Motor neuron (in vitro differentiated cells): ENCODE measurements at regions not wholly inside any gene's neighbourhood (a gene's known extent, or its start where the extent isn't known, plus 50 kb on each side); places are given as distances from the start of the nearest gene placed in this dataset.
"Not testable (repeated sequence)": the region's sequence is repeated elsewhere in the genome, so short reads cannot be mapped to it uniquely, and the experiment has no call there.

Experiments
- ATAC-seq, 8 experiments: fragments of 200-7000 bp; cut with Tn5 transposase; replicated peaks in 6 of 8; 2 replicates each; pipeline ENCODE4 v1.8.0; 2021; ENCODE audit warnings: mild to moderate bottlenecking in 8 of 8, moderate library complexity in 8 of 8
- H3K27ac ChIP-seq, 2 donors: fragments of 250-450 bp; sonication (Bioruptor Pico); 2 replicates each; pipeline ENCODE4 v1.9.0; 2021; ENCODE audit warnings: antibody characterized with exemption in 2 of 2, mild to moderate bottlenecking in 2 of 2, moderate library complexity in 1 of 2
- H3K4me1 ChIP-seq, 2 donors: fragments of 250-450 bp; sonication (Bioruptor Pico); replicated peaks in 1 of 2; 2 replicates each; pipeline ENCODE4 v1.6.1; 2021; ENCODE audit warnings: antibody characterized with exemption in 2 of 2, mild to moderate bottlenecking in 2 of 2, moderate library complexity in 1 of 2
- H3K4me3 ChIP-seq, 5 donors: fragments of 250-450 bp; sonication (Bioruptor Pico); 2 replicates each; pipeline ENCODE4 v1.9.0; 2021; ENCODE audit warnings: antibody characterized with exemption in 5 of 5, mild to moderate bottlenecking in 5 of 5, moderate library complexity in 4 of 5
- WGBS, 10 experiments: fragments of 450-650 bp; shearing (Covaris generic); methylation state at CpG; one replicate each; pipeline ENCODE4 v1.0.0; 2022; 5-methylcytosine and 5-hydroxymethylcytosine counted together
- in situ Hi-C, 9 experiments: fragments of 400-800 bp; cut with MboI; loops; one replicate each; pipeline ENCODE4 v1.15.0; 2021; ENCODE audit warnings: low sequenced_read_pairs in 9 of 9, low pct_unique_long_range_greater_than_20kb in 2 of 9; ENCODE audit not compliant: unreplicated experiment in 9 of 9

DNA sequence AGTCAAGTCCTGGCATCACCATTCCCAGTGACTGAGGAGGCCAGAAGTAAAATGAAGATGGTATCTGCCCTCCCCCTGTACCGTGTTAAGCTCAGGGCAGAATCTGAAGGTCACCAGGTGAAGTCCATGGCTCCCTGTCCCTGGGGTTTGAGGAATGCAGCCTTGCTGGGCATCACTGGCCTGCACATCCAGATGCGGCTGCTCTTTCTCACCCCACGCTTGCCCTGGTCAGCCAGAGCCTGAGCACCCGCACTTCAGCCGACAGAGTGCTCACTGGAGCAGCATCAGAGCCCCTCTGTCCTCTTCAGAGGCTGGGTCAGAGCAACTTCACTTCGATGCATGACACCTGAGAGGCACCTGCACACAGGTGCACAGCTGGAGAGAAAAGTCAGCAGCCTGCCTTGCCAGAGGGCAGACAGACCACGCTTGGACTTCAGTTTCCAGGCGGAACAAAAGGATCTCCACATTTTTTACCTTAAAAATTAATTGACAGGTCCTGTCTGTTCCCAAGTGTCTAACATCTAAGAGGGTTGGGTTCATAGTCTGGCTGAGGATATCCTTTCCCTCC is 267.3 kb downstream of the ANAPC1 start:
- H3K27ac ChIP-seq: no peak overlapping the region
- no peak for ATAC-seq
- H3K4me1 ChIP-seq: no peaks in the 10 kb centered on the region
- H3K4me3 ChIP-seq: no peak overlapping the region
- 86 to 100% (median 97%) methylated on average over 1 to 6 of the region's 8 CpGs for WGBS, 10 experiments
- in situ Hi-C loops: no loop called here

- H3K4me1 ChIP-seq: no peaks in the 10 kb centered on the region
- in situ Hi-C loops: no loop called here
- WGBS, 10 experiments: 0 to 100% (median 61%) methylated on average over 1 to 7 of the region's 9 CpGs
- H3K27ac ChIP-seq: no peak overlapping the region
- peak in 3 of 8 experiments; percentile 22 to 52 (median 41) for ATAC-seq
- no peak overlapping the region for H3K4me3 ChIP-seq
Observed at GRCh38 chr2:111617299-111618225, 266.4 kb downstream of the ANAPC1 start.

GRCh38 chr2:111618226-111618977 is 265.6 kb downstream of the ANAPC1 start:
- ATAC-seq: peak in 2 of 8 experiments; percentile 69 to 75
- Histone ChIP-seq H3K27ac (no peak overlapping the region), H3K4me1 (no peaks in the 10 kb centered on the region), H3K4me3 (no peak overlapping the region)
- in situ Hi-C loops: no loop called here
- 9 to 100% (median 86%) methylated on average over 2 to 12 of the region's 16 CpGs; no CpG with 5 or more reads in 2 of the 10 experiments for WGBS, 10 experiments

- no peak overlapping the region for H3K4me3 ChIP-seq
- no peaks in the 10 kb centered on the region for H3K4me1 ChIP-seq
- ATAC-seq: peak in 2 of 8 experiments; percentile 11 to 32
- in situ Hi-C loops: no loop called here
- H3K27ac ChIP-seq: no peak overlapping the region
- 61 to 91% (median 75%) methylated on average over 3 to 10 of the region's 11 CpGs for WGBS, 10 experiments
Observed at GRCh38 chr2:111618978-111619902, 264.8 kb downstream of the ANAPC1 start.

- 15 to 100% (median 70%) methylated on average over 2 to 5 of the region's 5 CpGs; no CpG with 5 or more reads in 4 of the 10 experiments for WGBS, 10 experiments
- Histone ChIP-seq H3K4me3 (no peak overlapping the region), H3K4me1 (no peaks in the 10 kb centered on the region), H3K27ac (no peak overlapping the region)
- in situ Hi-C loops: no loop called here
- no peak for ATAC-seq
Observed at GRCh38 chr2:111620281-111620680, 263.7 kb downstream of the ANAPC1 start.

GRCh38 chr2:111622859-111623258 is 261.1 kb downstream of the ANAPC1 start:
- no peak for ATAC-seq
- in situ Hi-C loops: no loop called here
- Histone ChIP-seq H3K27ac (no peak overlapping the region), H3K4me1 (no peaks in the 10 kb centered on the region), H3K4me3 (no peak overlapping the region)
- WGBS, 10 experiments: 70 to 100% (median 85%) methylated on average over 1 to 3 of the region's 3 CpGs; no CpG with 5 or more reads in 3 of the 10 experiments

GRCh38 chr2:111623380-111623779 is 260.6 kb downstream of the ANAPC1 start:
- ATAC-seq: no peak
- H3K4me1 ChIP-seq: no peaks in the 10 kb centered on the region

GRCh38 chr2:111624411-111625156 is 259.4 kb downstream of the ANAPC1 start:
- H3K4me1 ChIP-seq: no peaks in the 10 kb centered on the region
- ATAC-seq: peak in 3 of 8 experiments; percentile 57 to 93 (median 84)
- 6 to 88% (median 75%) methylated on average over 1 to 3 of the region's 3 CpGs for WGBS, 10 experiments
- in situ Hi-C loops: no loop called here
- no peak overlapping the region for H3K27ac ChIP-seq
- no peak overlapping the region for H3K4me3 ChIP-seq

More at GRCh38 chr2:111623380-111623779, 260.6 kb downstream of the ANAPC1 start:
- in situ Hi-C loops: no loop called here
- no peak overlapping the region for H3K4me3 ChIP-seq
- H3K27ac ChIP-seq: no peak overlapping the region
- 83 to 100% (median 96%) methylated on average over 1 to 3 of the region's 3 CpGs; no CpG with 5 or more reads in 2 of the 10 experiments for WGBS, 10 experiments

- WGBS, 10 experiments: 58 to 100% (median 89%) methylated on average over 1 to 9 of the region's 12 CpGs; no CpG with 5 or more reads in 1 of the 10 experiments
- H3K4me1 ChIP-seq, H3K27ac ChIP-seq, H3K4me3 ChIP-seq, in situ Hi-C loops: not testable (repeated sequence)
- peak in 1 of 8 experiments; percentile 9 for ATAC-seq
Observed at GRCh38 chr2:111625157-111625537, 258.8 kb downstream of the ANAPC1 start.

- H3K27ac ChIP-seq: no peak overlapping the region
- peak in 2 of 8 experiments; percentile 68 to 81 for ATAC-seq
- 77 to 100% (median 90%) methylated on average over 1 to 2 of the region's 2 CpGs for whole genome bisulfite sequencing, 10 experiments
- H3K4me3 ChIP-seq: no peak overlapping the region
- in situ Hi-C loops: no loop called here
- no peaks in the 10 kb centered on the region for H3K4me1 ChIP-seq
Observed at GRCh38 chr2:111626037-111626864, 257.7 kb downstream of the ANAPC1 start.

DNA sequence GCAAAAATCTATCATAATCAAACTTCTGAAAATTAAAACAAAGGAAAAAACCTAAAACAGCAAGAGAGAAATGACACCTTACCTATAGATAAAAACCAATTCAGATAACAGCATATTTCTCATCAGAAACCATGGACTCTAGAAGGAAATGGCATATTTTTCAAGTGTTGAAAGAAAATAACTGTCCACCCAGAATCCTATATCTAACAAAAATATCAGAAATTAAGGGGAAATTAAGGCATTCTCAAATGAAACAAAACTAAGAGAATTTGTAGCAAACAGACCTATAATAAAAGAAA is 257.2 kb downstream of the ANAPC1 start:
- Histone ChIP-seq H3K27ac (no peak overlapping the region), H3K4me1 (no peaks in the 10 kb centered on the region), H3K4me3 (no peak overlapping the region)
- in situ Hi-C loops: no loop called here
- no peak for ATAC-seq
